GF-D8 (cell line): ENCODE measurements at regions not wholly inside any gene's neighbourhood (a gene's known extent, or its start where the extent isn't known, plus 50 kb on each side); places are given as distances from the start of the nearest gene placed in this dataset.
A peak's percentile ranks its signal among the peaks of the same experiment; 100 is the strongest.
"Not testable (repeated sequence)": the region's sequence is repeated elsewhere in the genome, so short reads cannot be mapped to it uniquely, and the experiment has no call there.

ENCODE experiments used
- DNase-seq: peaks from one replicate; lab custom pipeline; 2025; lab: John Stamatoyannopoulos, UW

- DNase-seq: not testable (repeated sequence)
These were observed 52.5 kb upstream of the CCDC71L start for GRCh38 chr7:106713452-106713851.

- not testable (repeated sequence) for DNase-seq
These were observed 53.9 kb upstream of the CCDC71L start for GRCh38 chr7:106714590-106715442.

- no peak for DNase-seq
These were observed 54.8 kb upstream of the CCDC71L start for GRCh38 chr7:106715730-106716129.

GRCh38 chr7:106717254-106717954 is 56.4 kb upstream of the CCDC71L start:
- DNase-seq: no peak

- DNase-seq: peak; percentile 32
These were observed 57.3 kb upstream of the CCDC71L start for GRCh38 chr7:106717955-106718871.

- no peak for DNase-seq
These were observed 59.7 kb upstream of the CCDC71L start for GRCh38 chr7:106720641-106721040.

- no peak for DNase-seq
These were observed 61.1 kb upstream of the CCDC71L start for GRCh38 chr7:106721816-106722785.

GRCh38 chr7:106723398-106723797 is 62.4 kb upstream of the CCDC71L start:
- DNase-seq: no peak

GRCh38 chr7:106729720-106730385 is 68.9 kb upstream of the CCDC71L start:
- DNase-seq: no peak

GRCh38 chr7:106731187-106731586 is 70.2 kb upstream of the CCDC71L start:
- no peak for DNase-seq

- no peak for DNase-seq
These were observed 70.9 kb upstream of the CCDC71L start for GRCh38 chr7:106731646-106732444.

GRCh38 chr7:106735637-106736036 is 74.7 kb upstream of the CCDC71L start:
- DNase-seq: no peak

GRCh38 chr7:106736123-106736507 is 75.2 kb upstream of the CCDC71L start:
- DNase-seq: no peak

GRCh38 chr7:106736508-106737201 is 75.7 kb upstream of the CCDC71L start:
- DNase-seq: no peak

GRCh38 chr7:106737202-106737562 is 76.2 kb upstream of the CCDC71L start:
- no peak for DNase-seq

- DNase-seq: no peak
These were observed 79.8 kb upstream of the CCDC71L start for GRCh38 chr7:106740806-106741205.

- no peak for DNase-seq
These were observed 83.7 kb upstream of the CCDC71L start for GRCh38 chr7:106744563-106745091.

- not testable (repeated sequence) for DNase-seq
These were observed 86.3 kb upstream of the CCDC71L start for GRCh38 chr7:106747301-106747700.

GRCh38 chr7:106747804-106748203 is 86.8 kb upstream of the CCDC71L start:
- no peak for DNase-seq
